ENCODE measurements at regions not wholly inside any gene's neighbourhood (a gene's known extent, or its start where the extent isn't known, plus 50 kb on each side); places are given as distances from the start of the nearest gene placed in this dataset.

GRCh38 chr2:226618875-226619605 is 180.6 kb downstream of the IRS1 start:
- TF ChIP-seq, protein P1, sequence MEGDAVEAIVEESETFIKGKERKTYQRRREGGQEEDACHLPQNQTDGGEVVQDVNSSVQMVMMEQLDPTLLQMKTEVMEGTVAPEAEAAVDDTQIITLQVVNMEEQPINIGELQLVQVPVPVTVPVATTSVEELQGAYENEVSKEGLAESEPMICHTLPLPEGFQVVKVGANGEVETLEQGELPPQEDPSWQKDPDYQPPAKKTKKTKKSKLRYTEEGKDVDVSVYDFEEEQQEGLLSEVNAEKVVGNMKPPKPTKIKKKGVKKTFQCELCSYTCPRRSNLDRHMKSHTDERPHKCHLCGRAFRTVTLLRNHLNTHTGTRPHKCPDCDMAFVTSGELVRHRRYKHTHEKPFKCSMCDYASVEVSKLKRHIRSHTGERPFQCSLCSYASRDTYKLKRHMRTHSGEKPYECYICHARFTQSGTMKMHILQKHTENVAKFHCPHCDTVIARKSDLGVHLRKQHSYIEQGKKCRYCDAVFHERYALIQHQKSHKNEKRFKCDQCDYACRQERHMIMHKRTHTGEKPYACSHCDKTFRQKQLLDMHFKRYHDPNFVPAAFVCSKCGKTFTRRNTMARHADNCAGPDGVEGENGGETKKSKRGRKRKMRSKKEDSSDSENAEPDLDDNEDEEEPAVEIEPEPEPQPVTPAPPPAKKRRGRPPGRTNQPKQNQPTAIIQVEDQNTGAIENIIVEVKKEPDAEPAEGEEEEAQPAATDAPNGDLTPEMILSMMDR (conservative IDR thresholded peaks at IDR 0.05): no peak
- no peak for TF ChIP-seq ZFX (IDR thresholded peaks at IDR 0.05)
